Cardiac muscle cell (in vitro differentiated cells and primary cell): ENCODE measurements at regions not wholly inside any gene's neighbourhood (a gene's known extent, or its start where the extent isn't known, plus 50 kb on each side); places are given as distances from the start of the nearest gene placed in this dataset.

ENCODE experiments used
- DNase-seq, 2 donors: peaks; one replicate each; pipeline versions ENCODE4 v3.0.0 to v3.0.0-alpha.2; 2010 to 2017; ENCODE audit warnings: low read depth in 1 of 2, low spot score in 1 of 2
- H3K27ac ChIP-seq: fragments of 200-600 bp; sonication (generic); 2 replicates; pipeline ENCODE4 v1.5.1; 2016
- H3K27me3 ChIP-seq: fragments of 200-600 bp; sonication (generic); 2 replicates; pipeline ENCODE4 v1.6.0; 2016; ENCODE audit warnings: control low read depth
- H3K36me3 ChIP-seq: fragments of 200-600 bp; sonication (generic); 2 replicates; pipeline ENCODE4 v1.5.1; 2016; ENCODE audit warnings: control low read depth
- H3K4me1 ChIP-seq: fragments of 200-600 bp; sonication (generic); 2 replicates; pipeline ENCODE4 v1.8.1; 2017; ENCODE audit warnings: low read depth, mild to moderate bottlenecking, mixed run types
- H3K4me3 ChIP-seq: fragments of 200-600 bp; sonication (generic); 2 replicates; pipeline ENCODE4 v1.5.1; 2016; ENCODE audit warnings: mild to moderate bottlenecking
- H3K9me3 ChIP-seq: fragments of 200-600 bp; sonication (generic); 2 replicates; pipeline ENCODE4 v1.5.1; 2017; ENCODE audit warnings: low read depth, mild to moderate bottlenecking, control low read depth
- TF ChIP-seq, protein P1 (sequence below): IDR thresholded peaks from 2 replicates; pipeline ENCODE4 v1.5.1; 2012; ENCODE audit warnings: low read depth, mild to moderate bottlenecking, low read length

- TF ChIP-seq, protein P1, sequence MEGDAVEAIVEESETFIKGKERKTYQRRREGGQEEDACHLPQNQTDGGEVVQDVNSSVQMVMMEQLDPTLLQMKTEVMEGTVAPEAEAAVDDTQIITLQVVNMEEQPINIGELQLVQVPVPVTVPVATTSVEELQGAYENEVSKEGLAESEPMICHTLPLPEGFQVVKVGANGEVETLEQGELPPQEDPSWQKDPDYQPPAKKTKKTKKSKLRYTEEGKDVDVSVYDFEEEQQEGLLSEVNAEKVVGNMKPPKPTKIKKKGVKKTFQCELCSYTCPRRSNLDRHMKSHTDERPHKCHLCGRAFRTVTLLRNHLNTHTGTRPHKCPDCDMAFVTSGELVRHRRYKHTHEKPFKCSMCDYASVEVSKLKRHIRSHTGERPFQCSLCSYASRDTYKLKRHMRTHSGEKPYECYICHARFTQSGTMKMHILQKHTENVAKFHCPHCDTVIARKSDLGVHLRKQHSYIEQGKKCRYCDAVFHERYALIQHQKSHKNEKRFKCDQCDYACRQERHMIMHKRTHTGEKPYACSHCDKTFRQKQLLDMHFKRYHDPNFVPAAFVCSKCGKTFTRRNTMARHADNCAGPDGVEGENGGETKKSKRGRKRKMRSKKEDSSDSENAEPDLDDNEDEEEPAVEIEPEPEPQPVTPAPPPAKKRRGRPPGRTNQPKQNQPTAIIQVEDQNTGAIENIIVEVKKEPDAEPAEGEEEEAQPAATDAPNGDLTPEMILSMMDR = no peak
- no peaks in the 10 kb centered on the region for H3K36me3 ChIP-seq
- no peaks in the 10 kb centered on the region for H3K27me3 ChIP-seq
- no peak overlapping the region for H3K27ac ChIP-seq
- H3K4me3 ChIP-seq = no peak overlapping the region
- H3K4me1 ChIP-seq = peaks cover 6% of the 10 kb centered on the region
- no peaks in the 10 kb centered on the region for H3K9me3 ChIP-seq
- no peak for DNase-seq
Measured at GRCh38 chr3:81931265-81932251, 170.1 kb upstream of the GBE1 start.

- no peak for DNase-seq
- no peak overlapping the region for H3K27ac ChIP-seq
- H3K27me3 ChIP-seq = no peaks in the 10 kb centered on the region
- H3K4me3 ChIP-seq = no peak overlapping the region
- H3K9me3 ChIP-seq = no peaks in the 10 kb centered on the region
- H3K36me3 ChIP-seq = no peaks in the 10 kb centered on the region
- H3K4me1 ChIP-seq = peaks cover 6% of the 10 kb centered on the region
- TF ChIP-seq, protein P1 = no peak
Measured at GRCh38 chr3:81929697-81930096, 168.3 kb upstream of the GBE1 start.

DNA sequence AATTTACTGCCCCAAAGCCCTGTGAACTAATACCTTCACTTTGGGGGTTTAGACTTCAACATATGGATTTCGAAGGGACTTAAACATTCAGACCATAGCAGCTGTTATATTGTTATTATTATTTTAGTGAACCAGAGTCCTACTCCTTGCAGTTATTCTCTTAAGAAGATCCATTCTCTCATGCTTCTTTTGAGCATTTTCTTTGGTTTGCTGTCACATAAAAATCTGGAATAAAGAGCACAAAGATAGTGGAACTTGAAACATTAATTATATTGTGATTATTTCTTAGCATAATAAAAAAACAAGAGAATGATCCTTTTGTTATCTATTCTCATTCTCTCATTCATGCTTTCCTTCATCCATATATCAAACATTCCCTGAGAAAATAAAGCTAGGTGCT lies 166.4 kb upstream of the GBE1 start:
- TF ChIP-seq, protein P1 = no peak
- no peaks in the 10 kb centered on the region for H3K9me3 ChIP-seq
- no peaks in the 10 kb centered on the region for H3K27me3 ChIP-seq
- H3K4me1 ChIP-seq = peaks cover 6% of the 10 kb centered on the region
- no peaks in the 10 kb centered on the region for H3K36me3 ChIP-seq
- no peak for DNase-seq
- no peak overlapping the region for H3K27ac ChIP-seq
- no peak overlapping the region for H3K4me3 ChIP-seq

DNA sequence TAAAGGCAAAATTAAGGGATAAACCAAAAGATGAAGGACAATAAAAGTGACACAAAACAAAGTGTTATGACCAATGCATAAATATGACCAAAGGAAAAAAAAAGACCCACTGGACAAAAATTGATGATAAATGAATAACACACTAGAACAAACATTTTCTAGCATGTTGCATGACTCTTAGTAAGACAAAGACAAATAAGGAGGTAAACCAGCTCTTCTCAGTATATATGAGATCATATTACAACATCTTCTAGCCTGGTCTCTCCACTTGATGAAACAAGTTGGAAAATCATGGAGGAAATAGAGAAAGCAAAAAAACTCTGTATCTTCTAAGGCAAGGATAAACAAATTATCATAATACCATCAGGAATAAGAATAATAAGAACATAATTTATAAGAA lies 163.9 kb upstream of the GBE1 start:
- TF ChIP-seq, protein P1 = no peak
- Histone ChIP-seq H3K27me3 (no peaks in the 10 kb centered on the region), H3K27ac (no peak overlapping the region), H3K4me3 (no peak overlapping the region), H3K9me3 (no peaks in the 10 kb centered on the region), H3K4me1 (peaks cover 6% of the 10 kb centered on the region), H3K36me3 (no peaks in the 10 kb centered on the region)
- DNase-seq = no peak

DNA sequence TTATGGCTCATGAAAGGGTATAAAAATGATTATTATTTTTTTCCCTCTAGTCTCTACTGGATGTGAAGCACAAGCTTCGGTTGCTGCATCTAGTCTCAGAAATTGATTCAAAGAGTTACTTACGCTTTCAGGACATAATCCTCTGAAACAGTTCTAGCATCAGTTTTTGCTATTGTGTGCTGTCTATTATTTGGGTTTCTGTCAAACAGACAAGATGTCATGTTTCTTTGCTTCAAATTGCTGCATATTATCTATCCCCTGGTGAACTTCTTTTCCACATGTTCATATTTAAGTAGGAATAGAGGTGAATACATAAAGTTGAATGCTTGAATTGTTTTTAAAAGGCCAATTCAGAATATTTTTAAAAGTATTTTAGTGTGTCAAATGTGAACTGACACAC lies 161.6 kb upstream of the GBE1 start:
- Histone ChIP-seq H3K9me3 (no peaks in the 10 kb centered on the region), H3K4me1 (no peaks in the 10 kb centered on the region), H3K27me3 (no peaks in the 10 kb centered on the region), H3K4me3 (no peak overlapping the region), H3K36me3 (no peaks in the 10 kb centered on the region), H3K27ac (no peak overlapping the region)
- DNase-seq = no peak
- TF ChIP-seq, protein P1 = no peak
